Suprapubic skin (tissue), 4 donors: ENCODE measurements at regions not wholly inside any gene's neighbourhood (a gene's known extent, or its start where the extent isn't known, plus 50 kb on each side); places are given as distances from the start of the nearest gene placed in this dataset.

Experiments used
- DNase-seq, 2 donors: peaks; one replicate each; pipeline ENCODE4 v3.0.0-alpha.2; 2019; ENCODE audit warnings: low spot score in 2 of 2
- H3K27ac ChIP-seq: fragments of 200-600 bp; sonication (generic); one replicate; pipeline ENCODE4 v1.5.1; 2019
- H3K27me3 ChIP-seq: fragments of 200-600 bp; sonication (generic); one replicate; pipeline ENCODE4 v1.5.1; 2019
- H3K36me3 ChIP-seq: fragments of 200-600 bp; sonication (generic); one replicate; pipeline ENCODE4 v1.5.1; 2019
- H3K4me1 ChIP-seq: fragments of 200-600 bp; sonication (generic); one replicate; pipeline ENCODE4 v1.5.1; 2019
- H3K4me3 ChIP-seq: fragments of 200-600 bp; sonication (generic); one replicate; pipeline ENCODE4 v1.5.1; 2019; ENCODE audit warnings: mild to moderate bottlenecking
- H3K9me3 ChIP-seq: fragments of 200-600 bp; sonication (generic); one replicate; pipeline ENCODE4 v1.5.1; 2019
- EP300 ChIP-seq: sonication (generic); formaldehyde crosslinking; IDR thresholded peaks from one replicate; pipeline ENCODE4 v1.6.1; 2017; ENCODE audit warnings: antibody characterized with exemption
- POLR2A ChIP-seq, 2 donors: fragments of 450-650 bp; IDR thresholded peaks; one replicate each; pipeline ENCODE4 v1.6.1; 2017; ENCODE audit warnings: antibody characterized with exemption in 2 of 2, mild to moderate bottlenecking in 2 of 2, moderate library complexity in 2 of 2
- POLR2AphosphoS5 ChIP-seq, 3 donors: sonication (generic); formaldehyde crosslinking; IDR thresholded peaks; one replicate each; pipeline ENCODE4 v1.6.1; 2017; ENCODE audit warnings: antibody characterized with exemption in 3 of 3
- WGBS: methylation state at CpG from one replicate; pipeline ENCODE4 v1.1.5; 2018; 5-methylcytosine and 5-hydroxymethylcytosine counted together
- TF ChIP-seq, protein P1 (sequence below), 2 donors: fragments of 200-600 bp in 1 of 2; fragments of 450-650 bp in 1 of 2; sonication (generic) in 1 of 2; IDR thresholded peaks; one replicate each; pipeline ENCODE4 v1.5.1; 2016 to 2019; ENCODE audit warnings: antibody characterized with exemption in 2 of 2, mild to moderate bottlenecking in 1 of 2, moderate library complexity in 1 of 2

DNA sequence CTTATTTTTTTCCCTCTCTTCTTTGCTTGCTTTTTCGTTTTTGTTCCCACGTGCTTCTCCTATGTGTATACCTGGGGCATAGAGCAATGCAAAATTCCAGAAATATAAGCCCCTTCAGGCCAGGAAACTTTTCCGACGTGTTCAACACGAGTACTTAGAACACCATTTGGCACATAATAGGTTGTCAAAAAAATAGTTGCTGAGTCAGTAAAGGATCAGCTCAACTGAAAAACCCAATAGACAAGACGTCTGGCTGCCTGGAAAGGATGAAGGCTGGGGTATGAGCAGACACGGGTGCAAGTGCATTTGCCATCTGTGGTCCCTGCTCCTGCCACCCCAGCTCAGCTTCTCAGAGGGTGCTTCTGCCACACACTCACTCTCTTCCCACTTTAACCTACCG, 823.0 kb upstream of the SOX11 start:
- Histone ChIP-seq H3K27ac (no peak overlapping the region), H3K9me3 (no peaks in the 10 kb centered on the region), H3K4me3 (no peak overlapping the region), H3K36me3 (no peaks in the 10 kb centered on the region), H3K27me3 (no peaks in the 10 kb centered on the region), H3K4me1 (no peaks in the 10 kb centered on the region)
- WGBS = 78% methylated on average over 8 of the region's 8 CpGs
- TF ChIP-seq POLR2AphosphoS5 (IDR thresholded peaks at IDR 0.05) (no peak), POLR2A (IDR thresholded peaks at IDR 0.05) (no peak), EP300 (no peak)
- TF ChIP-seq, protein P1, sequence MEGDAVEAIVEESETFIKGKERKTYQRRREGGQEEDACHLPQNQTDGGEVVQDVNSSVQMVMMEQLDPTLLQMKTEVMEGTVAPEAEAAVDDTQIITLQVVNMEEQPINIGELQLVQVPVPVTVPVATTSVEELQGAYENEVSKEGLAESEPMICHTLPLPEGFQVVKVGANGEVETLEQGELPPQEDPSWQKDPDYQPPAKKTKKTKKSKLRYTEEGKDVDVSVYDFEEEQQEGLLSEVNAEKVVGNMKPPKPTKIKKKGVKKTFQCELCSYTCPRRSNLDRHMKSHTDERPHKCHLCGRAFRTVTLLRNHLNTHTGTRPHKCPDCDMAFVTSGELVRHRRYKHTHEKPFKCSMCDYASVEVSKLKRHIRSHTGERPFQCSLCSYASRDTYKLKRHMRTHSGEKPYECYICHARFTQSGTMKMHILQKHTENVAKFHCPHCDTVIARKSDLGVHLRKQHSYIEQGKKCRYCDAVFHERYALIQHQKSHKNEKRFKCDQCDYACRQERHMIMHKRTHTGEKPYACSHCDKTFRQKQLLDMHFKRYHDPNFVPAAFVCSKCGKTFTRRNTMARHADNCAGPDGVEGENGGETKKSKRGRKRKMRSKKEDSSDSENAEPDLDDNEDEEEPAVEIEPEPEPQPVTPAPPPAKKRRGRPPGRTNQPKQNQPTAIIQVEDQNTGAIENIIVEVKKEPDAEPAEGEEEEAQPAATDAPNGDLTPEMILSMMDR (IDR thresholded peaks at IDR 0.05) = no peak
- DNase-seq = no peak

DNA sequence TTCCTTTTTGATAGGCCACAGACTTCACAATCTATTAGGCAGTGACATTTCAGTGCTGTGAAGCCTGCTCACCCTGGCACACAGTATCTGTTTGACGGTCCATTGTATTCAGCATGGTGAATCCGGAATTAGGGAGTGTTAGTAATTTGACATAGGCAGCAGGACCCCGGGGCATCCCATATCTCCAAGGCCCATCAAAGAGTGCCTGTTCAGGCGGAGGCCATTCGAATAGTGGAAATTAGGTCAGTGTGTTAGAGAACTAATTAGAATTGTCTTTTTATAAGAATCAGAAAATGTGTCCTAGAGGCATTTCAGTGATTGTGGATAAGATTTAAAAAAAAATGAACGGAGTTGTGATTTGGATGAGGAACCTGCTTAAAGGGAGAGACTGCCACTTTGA, 818.8 kb upstream of the SOX11 start:
- 47% methylated on average over 6 of the region's 6 CpGs for WGBS
- no peak for DNase-seq
- no peaks in the 10 kb centered on the region for H3K27me3 ChIP-seq

DNA sequence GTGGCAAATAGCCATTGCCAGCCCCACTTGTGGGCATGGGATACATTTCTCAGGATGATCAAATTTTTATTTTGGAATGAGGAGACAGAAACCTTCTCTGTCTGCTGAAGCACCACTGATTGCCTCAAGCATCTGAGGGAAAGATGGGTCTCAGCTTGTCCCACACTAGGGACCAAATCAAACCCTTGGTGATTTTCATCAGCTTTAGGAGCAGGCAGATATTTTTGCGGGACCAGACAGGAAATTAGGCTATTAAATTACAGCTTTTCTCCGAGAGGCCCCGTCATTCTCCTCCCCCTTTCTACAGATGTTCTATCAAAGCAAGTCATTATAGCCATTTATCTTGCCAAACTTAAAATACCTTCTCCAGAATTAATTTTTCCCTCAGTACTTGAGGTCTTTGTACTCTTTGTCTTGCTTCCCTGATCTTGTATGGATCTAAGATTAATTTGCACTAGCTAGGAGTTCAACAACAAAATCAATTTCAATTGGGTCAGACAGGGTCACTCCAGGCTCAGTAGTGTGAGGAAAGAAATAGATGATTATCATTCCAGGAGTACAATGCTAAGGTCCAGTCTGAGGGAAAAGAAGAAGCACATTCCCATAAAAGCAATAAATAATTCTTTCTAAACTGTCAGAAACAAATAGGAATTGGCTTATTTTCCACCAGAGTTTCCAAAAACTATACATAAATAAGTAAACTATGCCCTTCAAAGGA, 818.1 kb upstream of the SOX11 start:
- H3K36me3 ChIP-seq = no peaks in the 10 kb centered on the region
- no peaks in the 10 kb centered on the region for H3K4me1 ChIP-seq
- H3K4me3 ChIP-seq = no peak overlapping the region
- TF ChIP-seq, protein P1 (IDR thresholded peaks at IDR 0.05) = no peak
- no peak for TF ChIP-seq POLR2A (IDR thresholded peaks at IDR 0.05)
- no peak for TF ChIP-seq EP300
- no peak for TF ChIP-seq POLR2AphosphoS5 (IDR thresholded peaks at IDR 0.05)
- 15% methylated on average over 3 of the region's 3 CpGs for WGBS
- H3K27me3 ChIP-seq = no peaks in the 10 kb centered on the region
- H3K9me3 ChIP-seq = no peaks in the 10 kb centered on the region
- DNase-seq = no peak
- H3K27ac ChIP-seq = no peak overlapping the region

More for the DNA sequence above, 818.8 kb upstream of the SOX11 start:
- Histone ChIP-seq H3K4me3 (no peak overlapping the region), H3K36me3 (no peaks in the 10 kb centered on the region), H3K9me3 (no peaks in the 10 kb centered on the region), H3K27ac (no peak overlapping the region), H3K4me1 (no peaks in the 10 kb centered on the region)
- TF ChIP-seq, protein P1 (IDR thresholded peaks at IDR 0.05) = no peak
- TF ChIP-seq POLR2AphosphoS5 (IDR thresholded peaks at IDR 0.05) (no peak), POLR2A (IDR thresholded peaks at IDR 0.05) (no peak), EP300 (no peak)

DNA sequence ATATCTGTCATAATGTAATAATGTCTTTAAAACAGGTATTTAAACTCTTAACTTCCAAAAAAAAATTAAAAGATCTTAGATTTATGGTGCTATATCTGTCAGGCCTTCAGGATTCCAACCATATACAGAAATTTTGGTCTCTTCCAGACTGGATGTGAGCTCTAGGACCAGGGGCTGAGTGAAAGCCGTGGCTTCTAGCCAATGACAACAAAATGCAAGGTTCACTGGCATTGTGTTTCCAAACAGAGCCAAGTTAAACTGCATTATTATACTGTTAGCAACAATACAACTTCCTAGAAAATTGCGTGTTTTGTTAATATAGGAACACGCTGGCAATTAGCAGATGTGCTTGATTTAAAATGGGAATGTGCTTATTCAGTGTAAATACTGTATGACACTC, 809.8 kb upstream of the SOX11 start:
- WGBS = 65% methylated on average over 3 of the region's 3 CpGs
- no peak for DNase-seq
- H3K4me1 ChIP-seq = no peaks in the 10 kb centered on the region
- H3K4me3 ChIP-seq = no peak overlapping the region
- no peaks in the 10 kb centered on the region for H3K9me3 ChIP-seq
- H3K27me3 ChIP-seq = no peaks in the 10 kb centered on the region
- no peaks in the 10 kb centered on the region for H3K36me3 ChIP-seq
- TF ChIP-seq POLR2AphosphoS5 (IDR thresholded peaks at IDR 0.05) = no peak
- TF ChIP-seq POLR2A (IDR thresholded peaks at IDR 0.05) = no peak
- TF ChIP-seq EP300 = no peak
- TF ChIP-seq, protein P1 (IDR thresholded peaks at IDR 0.05) = no peak
- no peak overlapping the region for H3K27ac ChIP-seq

DNA sequence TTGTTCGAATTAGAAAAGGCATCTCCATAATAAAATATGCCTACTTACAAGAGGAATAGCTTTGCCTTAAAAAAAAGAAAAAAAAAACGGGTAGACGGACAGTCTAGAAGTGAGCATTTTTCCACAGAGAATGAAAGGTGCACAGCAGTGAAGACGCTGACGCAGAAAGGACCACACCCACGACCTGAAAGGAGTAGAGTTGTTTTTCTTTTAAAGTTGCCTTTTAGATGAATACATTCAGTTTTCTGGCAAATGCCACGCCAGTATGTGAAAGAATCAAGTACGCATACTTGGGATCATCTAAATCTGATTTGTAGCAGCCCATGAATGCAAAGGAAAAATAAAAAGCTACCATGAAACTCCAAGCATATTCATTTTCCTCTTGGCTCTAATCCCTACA, 809.2 kb upstream of the SOX11 start:
- H3K27ac ChIP-seq = no peak overlapping the region
- 50% methylated on average over 8 of the region's 8 CpGs for WGBS

More for the DNA sequence above, 809.2 kb upstream of the SOX11 start:
- DNase-seq = no peak
- no peaks in the 10 kb centered on the region for H3K4me1 ChIP-seq
- no peaks in the 10 kb centered on the region for H3K36me3 ChIP-seq
- H3K9me3 ChIP-seq = no peaks in the 10 kb centered on the region
- TF ChIP-seq, protein P1 (IDR thresholded peaks at IDR 0.05) = no peak
- no peak for TF ChIP-seq POLR2AphosphoS5 (IDR thresholded peaks at IDR 0.05)
- no peak for TF ChIP-seq EP300
- TF ChIP-seq POLR2A (IDR thresholded peaks at IDR 0.05) = no peak
- no peaks in the 10 kb centered on the region for H3K27me3 ChIP-seq
- H3K4me3 ChIP-seq = no peak overlapping the region
